ENCODE measurements at regions not wholly inside any gene's neighbourhood (a gene's known extent, or its start where the extent isn't known, plus 50 kb on each side); places are given as distances from the start of the nearest gene placed in this dataset.

DNA sequence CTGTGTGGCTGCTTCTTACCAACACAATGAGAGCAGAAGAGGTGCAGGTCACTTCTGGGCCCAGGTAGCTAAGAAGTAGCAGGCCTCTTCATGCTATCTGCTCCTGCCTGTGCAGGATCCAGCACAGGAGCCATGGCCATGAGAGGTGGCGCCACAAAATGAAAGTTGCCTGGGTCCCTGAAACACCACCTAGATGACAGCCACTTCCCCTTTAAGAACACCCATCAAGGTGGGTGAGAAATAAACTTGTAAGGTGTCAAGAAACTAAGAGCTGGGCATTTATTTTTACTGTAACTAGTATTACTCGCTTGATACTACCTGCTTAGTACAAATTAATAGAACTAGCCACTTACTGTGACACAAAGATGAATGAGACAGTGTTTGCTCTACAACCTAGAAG, 484.6 kb upstream of the TBL1XR1 start:
- ChIA-PET CTCF (no interaction called here), POLR2A (no interaction called here)
- Histone ChIP-seq H3K4me2 (replicated peaks; ENCODE audit: low read depth, low read length, poor library complexity, severe bottlenecking) (no peak overlapping the region), H2AFZ (ENCODE audit: insufficient read depth, low read depth, low read length, poor library complexity, severe bottlenecking) (peak overlapping the region; percentile 34), H4K20me1 (ENCODE audit: control insufficient read depth, insufficient read depth, low read length, poor library complexity, severe bottlenecking) (no peaks in the 10 kb centered on the region), H3K27me3 (replicated peaks in 1 of 4; ENCODE audit: control extremely low read depth in 1 of 4, control insufficient read depth in 3 of 4, insufficient read depth in 4 of 4, low read length in 3 of 4) (no peaks in the 10 kb centered on the region), H3K79me2 (ENCODE audit: control insufficient read depth, insufficient read depth, low read length) (no peaks in the 10 kb centered on the region), H3K27ac (ENCODE audit: low read length in 2 of 2) (no peak overlapping the region), H3K9ac (ENCODE audit: low read length) (no peak overlapping the region), H3K4me1 (ENCODE audit: control insufficient read depth in 2 of 2, insufficient read depth in 2 of 2, low read length in 2 of 2) (no peaks in the 10 kb centered on the region), H3K9me3 (ENCODE audit: control extremely low read depth in 1 of 3, control insufficient read depth in 2 of 3, insufficient read depth in 1 of 3, low read length in 2 of 3) (no peaks in the 10 kb centered on the region), H3K36me3 (replicated peaks in 1 of 2; ENCODE audit: control extremely low read depth in 1 of 2, control insufficient read depth in 1 of 2, extremely low read depth in 1 of 2, insufficient read depth in 2 of 2, low read length in 1 of 2) (no peaks in the 10 kb centered on the region), H3K4me3 (ENCODE audit: control extremely low read depth in 1 of 5, extremely low read depth in 1 of 5, insufficient read depth in 1 of 5, low read depth in 2 of 5, low read length in 4 of 5) (no peak overlapping the region)
- TF ChIP-seq EZH2 (IDR thresholded peaks at IDR 0.05; ENCODE audit: borderline replicate concordance, insufficient read depth, low read depth, low read length, poor library complexity, severe bottlenecking): no peak
- TF ChIP-seq, protein P1, sequence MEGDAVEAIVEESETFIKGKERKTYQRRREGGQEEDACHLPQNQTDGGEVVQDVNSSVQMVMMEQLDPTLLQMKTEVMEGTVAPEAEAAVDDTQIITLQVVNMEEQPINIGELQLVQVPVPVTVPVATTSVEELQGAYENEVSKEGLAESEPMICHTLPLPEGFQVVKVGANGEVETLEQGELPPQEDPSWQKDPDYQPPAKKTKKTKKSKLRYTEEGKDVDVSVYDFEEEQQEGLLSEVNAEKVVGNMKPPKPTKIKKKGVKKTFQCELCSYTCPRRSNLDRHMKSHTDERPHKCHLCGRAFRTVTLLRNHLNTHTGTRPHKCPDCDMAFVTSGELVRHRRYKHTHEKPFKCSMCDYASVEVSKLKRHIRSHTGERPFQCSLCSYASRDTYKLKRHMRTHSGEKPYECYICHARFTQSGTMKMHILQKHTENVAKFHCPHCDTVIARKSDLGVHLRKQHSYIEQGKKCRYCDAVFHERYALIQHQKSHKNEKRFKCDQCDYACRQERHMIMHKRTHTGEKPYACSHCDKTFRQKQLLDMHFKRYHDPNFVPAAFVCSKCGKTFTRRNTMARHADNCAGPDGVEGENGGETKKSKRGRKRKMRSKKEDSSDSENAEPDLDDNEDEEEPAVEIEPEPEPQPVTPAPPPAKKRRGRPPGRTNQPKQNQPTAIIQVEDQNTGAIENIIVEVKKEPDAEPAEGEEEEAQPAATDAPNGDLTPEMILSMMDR (IDR thresholded peaks at IDR 0.05): no peak
- H3K4me3 Mint-ChIP-seq: no peak overlapping the region
- WGBS (ENCODE audit: insufficient coverage): no CpG with 5 or more reads among the region's 2 CpGs
- H3K27ac Mint-ChIP-seq: no peak overlapping the region
- no peaks in the 10 kb centered on the region for H3K9me3 Mint-ChIP-seq (ENCODE audit: insufficient read depth)
- H3K4me1 Mint-ChIP-seq: peaks cover 9% of the 10 kb centered on the region
- no peak for ATAC-seq (ENCODE audit: low read depth)
- intact Hi-C loops (cut with micrococcal nuclease): no loop called here
- no peak for DNase-seq
- H3K27me3 Mint-ChIP-seq: no peaks in the 10 kb centered on the region

DNA sequence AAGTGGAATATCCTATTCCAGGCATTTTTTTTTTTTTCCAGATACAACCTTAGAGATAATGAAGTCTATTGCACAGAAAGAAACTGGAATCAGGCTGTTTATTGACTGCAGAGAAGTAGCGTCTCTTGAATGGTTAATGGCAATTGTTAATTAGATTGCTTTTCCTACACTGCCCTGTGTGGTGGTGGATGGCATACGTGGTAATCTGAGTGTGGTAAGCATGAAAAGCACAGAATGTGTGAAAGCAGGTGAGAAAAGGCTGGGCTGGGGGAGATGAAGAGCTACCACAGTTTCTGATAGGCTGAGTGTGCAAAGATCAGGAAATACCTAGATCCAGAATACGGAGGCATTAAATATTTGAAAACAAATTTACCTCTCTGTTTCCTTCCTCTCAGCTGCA, 486.3 kb upstream of the TBL1XR1 start:
- Histone ChIP-seq H3K9me3 (ENCODE audit: control extremely low read depth in 1 of 3, control insufficient read depth in 2 of 3, insufficient read depth in 1 of 3, low read length in 2 of 3) (no peaks in the 10 kb centered on the region), H3K36me3 (replicated peaks in 1 of 2; ENCODE audit: control extremely low read depth in 1 of 2, control insufficient read depth in 1 of 2, extremely low read depth in 1 of 2, insufficient read depth in 2 of 2, low read length in 1 of 2) (no peaks in the 10 kb centered on the region), H4K20me1 (ENCODE audit: control insufficient read depth, insufficient read depth, low read length, poor library complexity, severe bottlenecking) (no peaks in the 10 kb centered on the region), H3K4me1 (ENCODE audit: control insufficient read depth in 2 of 2, insufficient read depth in 2 of 2, low read length in 2 of 2) (no peaks in the 10 kb centered on the region), H3K4me3 (ENCODE audit: control extremely low read depth in 1 of 5, extremely low read depth in 1 of 5, insufficient read depth in 1 of 5, low read depth in 2 of 5, low read length in 4 of 5) (no peak overlapping the region), H2AFZ (ENCODE audit: insufficient read depth, low read depth, low read length, poor library complexity, severe bottlenecking) (no peak overlapping the region), H3K27me3 (replicated peaks in 1 of 4; ENCODE audit: control extremely low read depth in 1 of 4, control insufficient read depth in 3 of 4, insufficient read depth in 4 of 4, low read length in 3 of 4) (no peaks in the 10 kb centered on the region), H3K9ac (ENCODE audit: low read length) (no peak overlapping the region), H3K27ac (ENCODE audit: low read length in 2 of 2) (no peak overlapping the region), H3K79me2 (ENCODE audit: control insufficient read depth, insufficient read depth, low read length) (no peaks in the 10 kb centered on the region), H3K4me2 (replicated peaks; ENCODE audit: low read depth, low read length, poor library complexity, severe bottlenecking) (no peak overlapping the region)
- H3K9me3 Mint-ChIP-seq (ENCODE audit: insufficient read depth): no peaks in the 10 kb centered on the region
- CTCF ChIA-PET: no interaction called here
- intact Hi-C loops (cut with micrococcal nuclease): no loop called here
- H3K4me3 Mint-ChIP-seq: no peak overlapping the region
- 77% methylated on average over 2 of the region's 3 CpGs for WGBS (ENCODE audit: insufficient coverage)
- DNase-seq (no peak), ATAC-seq (ENCODE audit: low read depth) (no peak)
- no peak overlapping the region for H3K27ac Mint-ChIP-seq
- peaks cover 9% of the 10 kb centered on the region for H3K4me1 Mint-ChIP-seq
- TF ChIP-seq, protein P1 (IDR thresholded peaks at IDR 0.05): no peak
- TF ChIP-seq EZH2 (IDR thresholded peaks at IDR 0.05; ENCODE audit: borderline replicate concordance, insufficient read depth, low read depth, low read length, poor library complexity, severe bottlenecking): no peak
- POLR2A ChIA-PET: no interaction called here
- H3K27me3 Mint-ChIP-seq: peaks cover under 1% of the 10 kb centered on the region
